ENCODE measurements at regions not wholly inside any gene's neighbourhood (a gene's known extent, or its start where the extent isn't known, plus 50 kb on each side); places are given as distances from the start of the nearest gene placed in this dataset.
"Not testable (repeated sequence)": the region's sequence is repeated elsewhere in the genome, so short reads cannot be mapped to it uniquely, and the experiment has no call there.

GRCh38 chr7:84781838-84782237, 405.0 kb downstream of the SEMA3D start:
- no peaks in the 10 kb centered on the region for H3K9me3 Mint-ChIP-seq
- H3K36me3 Mint-ChIP-seq (ENCODE audit: low read depth): no peaks in the 10 kb centered on the region
- H3K4me1 Mint-ChIP-seq (ENCODE audit: low read depth): no peaks in the 10 kb centered on the region
- H3K27ac Mint-ChIP-seq: no peak overlapping the region
- H3K27me3 Mint-ChIP-seq (ENCODE audit: low read depth): no peaks in the 10 kb centered on the region
- H3K4me3 Mint-ChIP-seq: no peak overlapping the region

- H3K27me3 Mint-ChIP-seq (ENCODE audit: low read depth): no peaks in the 10 kb centered on the region
- H3K27ac Mint-ChIP-seq: no peak overlapping the region
- no peaks in the 10 kb centered on the region for H3K36me3 Mint-ChIP-seq (ENCODE audit: low read depth)
Measured at GRCh38 chr7:84780158-84781124, 406.4 kb downstream of the SEMA3D start.

GRCh38 chr7:84757761-84758160, 429.1 kb downstream of the SEMA3D start:
- Mint-ChIP-seq H3K9me3 (no peaks in the 10 kb centered on the region), H3K4me3 (no peak overlapping the region), H3K27me3 (ENCODE audit: low read depth) (no peaks in the 10 kb centered on the region), H3K27ac (no peak overlapping the region), H3K36me3 (ENCODE audit: low read depth) (no peaks in the 10 kb centered on the region), H3K4me1 (ENCODE audit: low read depth) (no peaks in the 10 kb centered on the region)

More at GRCh38 chr7:84780158-84781124, 406.4 kb downstream of the SEMA3D start:
- Mint-ChIP-seq H3K4me1 (ENCODE audit: low read depth) (no peaks in the 10 kb centered on the region), H3K9me3 (no peaks in the 10 kb centered on the region), H3K4me3 (no peak overlapping the region)

GRCh38 chr7:84746353-84746752, 440.5 kb downstream of the SEMA3D start:
- Mint-ChIP-seq H3K27me3 (ENCODE audit: low read depth) (no peaks in the 10 kb centered on the region), H3K9me3 (no peaks in the 10 kb centered on the region), H3K4me1 (ENCODE audit: low read depth) (no peaks in the 10 kb centered on the region), H3K36me3 (ENCODE audit: low read depth) (no peaks in the 10 kb centered on the region), H3K4me3 (no peak overlapping the region), H3K27ac (no peak overlapping the region)

GRCh38 chr7:84744385-84744784, 442.5 kb downstream of the SEMA3D start:
- Mint-ChIP-seq H3K27ac (no peak overlapping the region), H3K36me3 (ENCODE audit: low read depth) (no peaks in the 10 kb centered on the region), H3K4me1 (ENCODE audit: low read depth) (no peaks in the 10 kb centered on the region), H3K27me3 (ENCODE audit: low read depth) (no peaks in the 10 kb centered on the region), H3K9me3 (no peaks in the 10 kb centered on the region), H3K4me3 (no peak overlapping the region)

GRCh38 chr7:84738583-84739150, 448.2 kb downstream of the SEMA3D start:
- no peaks in the 10 kb centered on the region for H3K4me1 Mint-ChIP-seq (ENCODE audit: low read depth)
- H3K27me3 Mint-ChIP-seq (ENCODE audit: low read depth): no peaks in the 10 kb centered on the region
- H3K36me3 Mint-ChIP-seq (ENCODE audit: low read depth): no peaks in the 10 kb centered on the region
- no peak overlapping the region for H3K4me3 Mint-ChIP-seq
- no peaks in the 10 kb centered on the region for H3K9me3 Mint-ChIP-seq
- no peak overlapping the region for H3K27ac Mint-ChIP-seq

GRCh38 chr7:84735677-84736076, 451.2 kb downstream of the SEMA3D start:
- Mint-ChIP-seq H3K4me3 (no peak overlapping the region), H3K4me1 (ENCODE audit: low read depth) (no peaks in the 10 kb centered on the region), H3K9me3 (peaks cover 7% of the 10 kb centered on the region), H3K36me3 (ENCODE audit: low read depth) (no peaks in the 10 kb centered on the region), H3K27ac (no peak overlapping the region), H3K27me3 (ENCODE audit: low read depth) (no peaks in the 10 kb centered on the region)

GRCh38 chr7:84735011-84735410, 451.8 kb downstream of the SEMA3D start:
- Mint-ChIP-seq H3K27me3 (ENCODE audit: low read depth) (no peaks in the 10 kb centered on the region), H3K36me3 (ENCODE audit: low read depth) (no peaks in the 10 kb centered on the region), H3K4me1 (ENCODE audit: low read depth) (no peaks in the 10 kb centered on the region), H3K9me3 (peaks cover 7% of the 10 kb centered on the region), H3K27ac (no peak overlapping the region), H3K4me3 (no peak overlapping the region)

- not testable (repeated sequence) for H3K4me3 Mint-ChIP-seq; H3K9me3 Mint-ChIP-seq; H3K27me3 Mint-ChIP-seq (ENCODE audit: low read depth); H3K36me3 Mint-ChIP-seq (ENCODE audit: low read depth); H3K4me1 Mint-ChIP-seq (ENCODE audit: low read depth); H3K27ac Mint-ChIP-seq
Measured at GRCh38 chr7:84733976-84734375, 452.9 kb downstream of the SEMA3D start.

GRCh38 chr7:84730864-84731263, 456.0 kb downstream of the SEMA3D start:
- not testable (repeated sequence) for H3K4me1 Mint-ChIP-seq (ENCODE audit: low read depth); H3K36me3 Mint-ChIP-seq (ENCODE audit: low read depth); H3K27me3 Mint-ChIP-seq (ENCODE audit: low read depth); H3K27ac Mint-ChIP-seq; H3K9me3 Mint-ChIP-seq; H3K4me3 Mint-ChIP-seq

GRCh38 chr7:84729284-84729683, 457.6 kb downstream of the SEMA3D start:
- Mint-ChIP-seq H3K36me3 (ENCODE audit: low read depth) (no peaks in the 10 kb centered on the region), H3K4me1 (ENCODE audit: low read depth) (no peaks in the 10 kb centered on the region), H3K27me3 (ENCODE audit: low read depth) (no peaks in the 10 kb centered on the region), H3K27ac (no peak overlapping the region), H3K4me3 (no peak overlapping the region), H3K9me3 (peaks cover 7% of the 10 kb centered on the region)

GRCh38 chr7:84722734-84723133, 464.1 kb downstream of the SEMA3D start:
- Mint-ChIP-seq H3K36me3 (ENCODE audit: low read depth) (no peaks in the 10 kb centered on the region), H3K9me3 (no peaks in the 10 kb centered on the region), H3K27me3 (ENCODE audit: low read depth) (no peaks in the 10 kb centered on the region), H3K4me1 (ENCODE audit: low read depth) (no peaks in the 10 kb centered on the region), H3K27ac (no peak overlapping the region), H3K4me3 (no peak overlapping the region)

- Mint-ChIP-seq H3K27me3 (ENCODE audit: low read depth) (no peaks in the 10 kb centered on the region), H3K27ac (no peak overlapping the region), H3K4me1 (ENCODE audit: low read depth) (no peaks in the 10 kb centered on the region), H3K9me3 (no peaks in the 10 kb centered on the region), H3K4me3 (no peak overlapping the region), H3K36me3 (ENCODE audit: low read depth) (no peaks in the 10 kb centered on the region)
Measured at GRCh38 chr7:84722086-84722485, 464.8 kb downstream of the SEMA3D start.

- no peak overlapping the region for H3K27ac Mint-ChIP-seq
- H3K9me3 Mint-ChIP-seq: no peaks in the 10 kb centered on the region
- H3K27me3 Mint-ChIP-seq (ENCODE audit: low read depth): no peaks in the 10 kb centered on the region
- H3K4me3 Mint-ChIP-seq: no peak overlapping the region
- no peaks in the 10 kb centered on the region for H3K4me1 Mint-ChIP-seq (ENCODE audit: low read depth)
- H3K36me3 Mint-ChIP-seq (ENCODE audit: low read depth): no peaks in the 10 kb centered on the region
Measured at GRCh38 chr7:84720456-84721097, 466.3 kb downstream of the SEMA3D start.

- no peaks in the 10 kb centered on the region for H3K36me3 Mint-ChIP-seq (ENCODE audit: low read depth)
- H3K4me1 Mint-ChIP-seq (ENCODE audit: low read depth): no peaks in the 10 kb centered on the region
- H3K4me3 Mint-ChIP-seq: no peak overlapping the region
- H3K27me3 Mint-ChIP-seq (ENCODE audit: low read depth): no peaks in the 10 kb centered on the region
- H3K9me3 Mint-ChIP-seq: no peaks in the 10 kb centered on the region
- no peak overlapping the region for H3K27ac Mint-ChIP-seq
Measured at GRCh38 chr7:84714765-84715164, 472.1 kb downstream of the SEMA3D start.
